Mesenchymal stem cell (in vitro differentiated cells and primary cell): ENCODE measurements at regions not wholly inside any gene's neighbourhood (a gene's known extent, or its start where the extent isn't known, plus 50 kb on each side); places are given as distances from the start of the nearest gene placed in this dataset.

Source experiments
- DNase-seq: peaks from one replicate; pipeline ENCODE4 v3.0.0-alpha.2; 2013
- H2AFZ ChIP-seq: one replicate; pipeline ENCODE4 v1.6.1; 2013; ENCODE audit warnings: low read depth, mild to moderate bottlenecking, control low read depth, inconsistent platforms, low read length, moderate library complexity
- H2AK5ac ChIP-seq: 2 replicates; pipeline ENCODE4 v1.6.1; 2013; ENCODE audit warnings: low read length, moderate library complexity, mild to moderate bottlenecking, inconsistent platforms; ENCODE audit not compliant: severe bottlenecking
- H2BK120ac ChIP-seq: one replicate; pipeline ENCODE4 v1.6.1; 2013; ENCODE audit warnings: low read depth, mild to moderate bottlenecking, inconsistent platforms, low read length, moderate library complexity
- H2BK12ac ChIP-seq, 2 experiments: one replicate each; pipeline ENCODE4 v1.6.1; 2013; ENCODE audit warnings: inconsistent platforms in 2 of 2, low read length in 2 of 2, mild to moderate bottlenecking in 2 of 2, moderate library complexity in 2 of 2, control low read depth in 1 of 2
- H2BK15ac ChIP-seq: one replicate; pipeline ENCODE4 v1.6.1; 2013; ENCODE audit warnings: mild to moderate bottlenecking, low read depth, inconsistent platforms; ENCODE audit not compliant: poor library complexity, severe bottlenecking
- H2BK5ac ChIP-seq: 2 replicates; pipeline ENCODE4 v1.6.1; 2013; ENCODE audit warnings: low read depth, mild to moderate bottlenecking, low read length, control low read depth, inconsistent platforms; ENCODE audit not compliant: poor library complexity, severe bottlenecking
- H3K14ac ChIP-seq, 2 experiments: one replicate each; pipeline ENCODE4 v1.6.1; 2013; ENCODE audit warnings: inconsistent platforms in 2 of 2, low read length in 2 of 2, control low read depth in 1 of 2, mild to moderate bottlenecking in 1 of 2, moderate library complexity in 1 of 2
- H3K18ac ChIP-seq, 2 experiments: one replicate each; pipeline ENCODE4 v1.6.1; 2013; ENCODE audit warnings: inconsistent platforms in 2 of 2, low read length in 2 of 2, control low read depth in 1 of 2, low read depth in 1 of 2, mild to moderate bottlenecking in 1 of 2
- H3K23ac ChIP-seq, 2 experiments: one replicate each; pipeline ENCODE4 v1.6.1; 2013; ENCODE audit warnings: inconsistent platforms in 2 of 2, low read length in 2 of 2, mild to moderate bottlenecking in 2 of 2, moderate library complexity in 2 of 2, control low read depth in 1 of 2
- H3K27ac ChIP-seq: 2 replicates; pipeline ENCODE4 v1.5.1; 2013; ENCODE audit warnings: mild to moderate bottlenecking, moderate library complexity, low read length, control low read depth, inconsistent platforms; ENCODE audit not compliant: poor library complexity, severe bottlenecking
- H3K27me3 ChIP-seq, 2 experiments: 2 replicates each; pipeline versions ENCODE4 v1.6.1 to v1.7.0; 2013; ENCODE audit warnings: low read length in 2 of 2, mild to moderate bottlenecking in 2 of 2, moderate library complexity in 2 of 2, control low read depth in 1 of 2, inconsistent platforms in 1 of 2; ENCODE audit not compliant: control insufficient read depth in 1 of 2, insufficient read depth in 1 of 2
- H3K36me3 ChIP-seq, 2 experiments: 2 replicates each; pipeline versions ENCODE4 v1.6.1 to v1.7.0; 2013; ENCODE audit warnings: low read length in 2 of 2, control low read depth in 1 of 2, inconsistent platforms in 1 of 2, low read depth in 1 of 2, mild to moderate bottlenecking in 1 of 2; ENCODE audit not compliant: insufficient read depth in 2 of 2, control insufficient read depth in 1 of 2
- H3K4ac ChIP-seq, 2 experiments: one replicate each; pipeline ENCODE4 v1.6.1; 2013; ENCODE audit warnings: inconsistent platforms in 2 of 2, low read length in 2 of 2, mild to moderate bottlenecking in 2 of 2, moderate library complexity in 2 of 2, control low read depth in 1 of 2, low read depth in 1 of 2
- H3K4me1 ChIP-seq: 2 replicates; pipeline ENCODE4 v1.6.1; 2013; ENCODE audit warnings: low read depth, low read length, control low read depth; ENCODE audit not compliant: control insufficient read depth, insufficient read depth
- H3K4me2 ChIP-seq: 2 replicates; pipeline ENCODE4 v1.6.1; 2013; ENCODE audit warnings: low read length, mild to moderate bottlenecking, inconsistent platforms; ENCODE audit not compliant: poor library complexity, severe bottlenecking
- H3K4me3 ChIP-seq, 2 experiments: 2 replicates each; pipeline versions ENCODE4 v1.5.1 to v1.7.0; 2013; ENCODE audit warnings: low read length in 2 of 2, mild to moderate bottlenecking in 2 of 2, control low read depth in 1 of 2, low read depth in 1 of 2; ENCODE audit not compliant: insufficient read depth in 1 of 2
- H3K79me1 ChIP-seq: replicated peaks from 2 replicates; pipeline ENCODE4 v1.6.1; 2013; ENCODE audit warnings: mild to moderate bottlenecking, control low read depth, low read length, inconsistent platforms; ENCODE audit not compliant: poor library complexity, severe bottlenecking
- H3K9ac ChIP-seq: 2 replicates; pipeline ENCODE4 v1.7.0; 2013; ENCODE audit warnings: mild to moderate bottlenecking, low read length, moderate library complexity
- H3K9me3 ChIP-seq: 2 replicates; pipeline ENCODE4 v1.7.0; 2013; ENCODE audit warnings: mild to moderate bottlenecking, low read length; ENCODE audit not compliant: control insufficient read depth
- H4K8ac ChIP-seq: one replicate; pipeline ENCODE4 v1.6.1; 2013; ENCODE audit warnings: inconsistent platforms, mild to moderate bottlenecking, low read length, moderate library complexity
- H4K91ac ChIP-seq: one replicate; pipeline ENCODE4 v1.6.1; 2013; ENCODE audit warnings: mild to moderate bottlenecking, low read length, inconsistent platforms
- WGBS: methylation state at CpG from one replicate; pipeline ENCODE4 v1.1.7; 2013; ENCODE audit warnings: mixed read lengths; 5-methylcytosine and 5-hydroxymethylcytosine counted together

DNA sequence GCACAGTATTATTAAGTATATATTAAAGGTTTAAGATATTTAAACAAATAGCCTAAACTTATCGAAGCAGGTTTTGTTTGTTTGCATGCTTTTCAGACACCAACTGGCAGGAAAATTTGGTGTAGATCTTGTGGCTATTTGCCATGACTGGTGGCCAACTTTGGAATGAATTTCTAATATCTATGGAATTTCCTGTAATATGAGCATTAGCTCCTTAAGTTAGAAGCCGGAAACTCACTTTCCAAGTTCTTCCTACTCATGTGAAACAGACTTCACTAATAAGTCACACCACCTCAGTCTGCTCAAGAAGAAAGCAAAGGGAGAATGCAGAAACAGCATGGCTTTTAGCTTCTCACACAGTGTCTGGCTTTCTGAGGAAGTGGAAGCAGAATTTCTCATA is 563.9 kb downstream of the GRXCR1 start:
- no peak overlapping the region for H3K4ac ChIP-seq
- H3K9ac ChIP-seq = no peak overlapping the region
- H3K4me2 ChIP-seq = no peak overlapping the region
- no peak overlapping the region for H2BK12ac ChIP-seq
- no peak overlapping the region for H3K23ac ChIP-seq
- no peak overlapping the region for H4K8ac ChIP-seq
- no peak overlapping the region for H3K14ac ChIP-seq
- no peaks in the 10 kb centered on the region for H3K79me1 ChIP-seq
- no peak overlapping the region for H2BK5ac ChIP-seq
- H2BK15ac ChIP-seq = no peak overlapping the region
- no peaks in the 10 kb centered on the region for H3K36me3 ChIP-seq
- no peaks in the 10 kb centered on the region for H3K27me3 ChIP-seq
- 28% methylated on average over 2 of the region's 2 CpGs for WGBS
- H2AFZ ChIP-seq = no peak overlapping the region
- H3K9me3 ChIP-seq = no peaks in the 10 kb centered on the region
- H2BK120ac ChIP-seq = no peak overlapping the region
- H2AK5ac ChIP-seq = no peak overlapping the region
- peak; percentile 40 for DNase-seq
- no peak overlapping the region for H3K18ac ChIP-seq
- H4K91ac ChIP-seq = no peak overlapping the region
- H3K4me1 ChIP-seq = peaks cover 3% of the 10 kb centered on the region
- peak overlapping the region; percentile 77 for H3K27ac ChIP-seq
- peak overlapping the region in 1 of 2 experiments; percentile 27 for H3K4me3 ChIP-seq

DNA sequence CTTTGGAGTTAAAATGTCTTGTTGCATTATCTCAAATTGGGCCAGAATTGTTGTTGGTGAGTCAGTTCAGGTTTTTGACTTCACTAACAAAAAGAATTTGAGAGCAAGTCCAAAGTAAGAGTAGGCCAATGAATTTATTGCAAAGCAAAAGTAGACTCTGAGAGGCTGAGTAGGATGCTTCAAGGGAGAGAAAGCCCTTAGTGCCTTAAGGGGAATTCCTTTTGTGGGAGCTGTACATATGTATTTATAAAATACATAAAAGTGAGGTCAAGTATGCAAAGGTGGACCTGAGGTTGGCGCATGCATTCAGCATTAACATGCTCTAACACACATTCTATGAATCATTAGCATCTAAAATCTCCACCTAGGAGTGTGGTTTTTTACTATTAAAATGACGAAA is 565.4 kb downstream of the GRXCR1 start:
- no peak overlapping the region for H3K4ac ChIP-seq
- H2BK12ac ChIP-seq = no peak overlapping the region
- no peaks in the 10 kb centered on the region for H3K79me1 ChIP-seq
- H3K27me3 ChIP-seq = no peaks in the 10 kb centered on the region
- no peaks in the 10 kb centered on the region for H3K9me3 ChIP-seq
- no peak overlapping the region for H2BK120ac ChIP-seq
- H4K8ac ChIP-seq = no peak overlapping the region
- 92% methylated on average over 2 of the region's 2 CpGs for WGBS
- DNase-seq = no peak
- no peak overlapping the region for H3K9ac ChIP-seq
- peaks cover 3% of the 10 kb centered on the region for H3K4me1 ChIP-seq
- no peak overlapping the region for H3K23ac ChIP-seq
- H4K91ac ChIP-seq = no peak overlapping the region
- H3K27ac ChIP-seq = no peak overlapping the region
- H3K4me3 ChIP-seq = no peak overlapping the region
- H2AFZ ChIP-seq = no peak overlapping the region
- H3K4me2 ChIP-seq = no peak overlapping the region
- no peak overlapping the region for H3K18ac ChIP-seq
- H2AK5ac ChIP-seq = no peak overlapping the region
- H2BK15ac ChIP-seq = no peak overlapping the region
- no peak overlapping the region for H3K14ac ChIP-seq
- H3K36me3 ChIP-seq = no peaks in the 10 kb centered on the region
- H2BK5ac ChIP-seq = no peak overlapping the region

DNA sequence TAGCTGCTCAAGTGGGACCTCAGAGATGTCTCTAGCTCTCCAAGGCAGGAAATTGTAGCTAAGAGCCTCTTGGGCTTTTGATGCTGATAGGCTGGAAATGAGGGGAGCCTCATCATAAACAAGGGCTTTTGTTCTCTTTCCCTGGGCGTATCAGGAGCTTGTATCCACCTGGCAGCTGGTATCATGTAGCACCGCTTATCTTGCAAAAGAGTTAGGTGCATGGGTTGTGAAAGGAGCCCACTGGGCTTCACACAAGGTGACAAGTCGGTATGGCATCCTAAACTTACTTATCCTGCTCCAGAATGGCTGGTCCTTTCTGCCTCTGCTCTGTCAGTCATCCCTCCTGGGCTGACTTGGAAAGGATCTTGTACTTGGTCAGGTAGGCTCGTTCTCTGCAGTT is 565.8 kb downstream of the GRXCR1 start:
- no peak overlapping the region for H3K27ac ChIP-seq
- H2AK5ac ChIP-seq = no peak overlapping the region
- H4K91ac ChIP-seq = no peak overlapping the region
- no peak overlapping the region for H3K14ac ChIP-seq
- no peaks in the 10 kb centered on the region for H3K27me3 ChIP-seq
- H3K9me3 ChIP-seq = no peaks in the 10 kb centered on the region
- H3K23ac ChIP-seq = no peak overlapping the region
- H2BK15ac ChIP-seq = no peak overlapping the region
- H3K4me3 ChIP-seq = no peak overlapping the region
- no peak overlapping the region for H2AFZ ChIP-seq
- no peak overlapping the region for H4K8ac ChIP-seq
- peaks cover 3% of the 10 kb centered on the region for H3K4me1 ChIP-seq
- H3K36me3 ChIP-seq = no peaks in the 10 kb centered on the region
- no peak overlapping the region for H3K4me2 ChIP-seq
- H3K18ac ChIP-seq = no peak overlapping the region
- no peak for DNase-seq
- H3K9ac ChIP-seq = no peak overlapping the region
- H3K79me1 ChIP-seq = no peaks in the 10 kb centered on the region
- whole genome bisulfite sequencing = 88% methylated on average over 4 of the region's 4 CpGs
- no peak overlapping the region for H2BK5ac ChIP-seq
- H2BK12ac ChIP-seq = no peak overlapping the region
- H2BK120ac ChIP-seq = no peak overlapping the region
- no peak overlapping the region for H3K4ac ChIP-seq

DNA sequence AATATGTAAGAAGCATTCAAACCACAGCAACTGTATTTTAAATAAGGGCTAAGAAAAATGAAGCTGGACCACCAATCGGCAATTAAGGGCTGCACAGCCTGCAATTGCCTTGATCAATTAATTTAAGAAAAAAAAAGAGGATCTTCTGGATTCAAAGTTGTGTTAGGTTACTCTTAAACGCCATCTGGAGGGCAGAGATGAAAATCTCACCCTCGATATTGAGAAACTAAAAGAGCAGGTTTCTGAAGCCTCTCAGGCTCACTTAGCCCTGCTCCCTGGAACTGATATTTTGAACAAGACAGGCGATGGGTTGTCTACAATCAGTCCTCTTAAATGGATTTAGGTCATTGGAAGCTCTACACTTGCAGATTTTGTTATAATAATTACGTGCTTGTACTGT is 579.4 kb downstream of the GRXCR1 start:
- Histone ChIP-seq H3K4me2 (no peak overlapping the region), H3K4me3 (no peak overlapping the region), H2BK15ac (no peak overlapping the region), H2AK5ac (no peak overlapping the region), H2BK120ac (no peak overlapping the region), H3K4me1 (no peaks in the 10 kb centered on the region), H3K23ac (no peak overlapping the region), H2BK12ac (no peak overlapping the region), H3K14ac (no peak overlapping the region), H3K9me3 (peaks cover 76% of the 10 kb centered on the region), H4K91ac (no peak overlapping the region), H3K27me3 (no peaks in the 10 kb centered on the region), H2BK5ac (no peak overlapping the region), H3K4ac (no peak overlapping the region), H3K18ac (no peak overlapping the region), H3K27ac (no peak overlapping the region), H3K36me3 (no peaks in the 10 kb centered on the region), H4K8ac (no peak overlapping the region), H2AFZ (no peak overlapping the region), H3K79me1 (no peaks in the 10 kb centered on the region), H3K9ac (no peak overlapping the region)
- no peak for DNase-seq
- WGBS = 69% methylated on average over 5 of the region's 5 CpGs
